Endothelial cell of umbilical vein (primary cell): ENCODE measurements at regions not wholly inside any gene's neighbourhood (a gene's known extent, or its start where the extent isn't known, plus 50 kb on each side); places are given as distances from the start of the nearest gene placed in this dataset.
"Not testable (repeated sequence)": the region's sequence is repeated elsewhere in the genome, so short reads cannot be mapped to it uniquely, and the experiment has no call there.

Experiments
- BruUV-seq: library from RNA; stranded (reverse); fragments of 400-500 nt; replicated peaks from 2 replicates; lab custom pipeline; 2021; lab: Mats Ljungman, UMichigan
- CTCF ChIA-PET: fragments of 300-600, 350-600 bp; sonication (Branson Sonifier 250); formaldehyde crosslinking; loops from one replicate; lab custom pipeline; 2021; ENCODE audit warnings: antibody characterized with exemption, inconsistent platforms; lab: Charles Lee
- POLR2A ChIA-PET: fragments of 300-600, 350-600 bp; sonication (Branson Sonifier 250); formaldehyde crosslinking; loops from one replicate; lab custom pipeline; 2021; ENCODE audit warnings: antibody characterized with exemption, inconsistent platforms; lab: Charles Lee
- DNase-seq: peaks from one replicate; pipeline ENCODE4 v3.0.0-alpha.2; 2011; ENCODE audit warnings: low read depth, low spot score
- FAIRE-seq: peaks from 2 replicates; lab custom pipeline; 2011; peaks lifted over from hg19 to GRCh38; lab: Jason Lieb, UNC
- H2AFZ ChIP-seq: 2 replicates; pipeline ENCODE4 v1.6.0; 2012; ENCODE audit warnings: low read depth, low read length, control low read depth, inconsistent platforms
- H3K27ac ChIP-seq: 2 replicates; pipeline ENCODE4 v1.5.1; 2011; ENCODE audit warnings: low read depth, mild to moderate bottlenecking, control low read depth, low read length, moderate library complexity; ENCODE audit not compliant: insufficient read depth
- H3K27me3 ChIP-seq, 2 experiments: 2 replicates each; pipeline versions ENCODE4 v1.6.0 to v1.6.1; 2011; ENCODE audit warnings: low read length in 2 of 2, mixed read lengths in 1 of 2; ENCODE audit not compliant: control insufficient read depth in 2 of 2, insufficient read depth in 2 of 2
- H3K36me3 ChIP-seq, 2 experiments: 2 replicates in 1 of 2; 3 replicates in 1 of 2; pipeline ENCODE4 v1.5.1; 2011; ENCODE audit warnings: low read length in 2 of 2, mild to moderate bottlenecking in 1 of 2, moderate library complexity in 1 of 2; ENCODE audit not compliant: control insufficient read depth in 2 of 2, insufficient read depth in 2 of 2; ENCODE audit errors: extremely low read depth in 1 of 2
- H3K4me1 ChIP-seq: 3 replicates; pipeline ENCODE4 v1.5.1; 2011; ENCODE audit warnings: mild to moderate bottlenecking, low read length; ENCODE audit not compliant: control insufficient read depth, insufficient read depth; ENCODE audit errors: extremely low read depth
- H3K4me2 ChIP-seq: 2 replicates; pipeline ENCODE4 v1.6.1; 2011; ENCODE audit warnings: low read length, control low read depth, mixed read lengths; ENCODE audit not compliant: insufficient read depth
- H3K4me3 ChIP-seq, 3 experiments: fragments of 200-600 bp in 1 of 3; sonication (generic), shearing (Covaris generic) in 1 of 3; replicated peaks in 1 of 3; 2 replicates each; pipeline ENCODE4 v1.5.1; 2011 to 2016; ENCODE audit warnings: control low read depth in 3 of 3, low read length in 3 of 3, mild to moderate bottlenecking in 2 of 3, inconsistent platforms in 1 of 3, low read depth in 1 of 3, moderate library complexity in 1 of 3; ENCODE audit not compliant: insufficient read depth in 1 of 3
- H3K79me2 ChIP-seq: 2 replicates; pipeline ENCODE4 v1.6.0; 2012; ENCODE audit warnings: low read length, inconsistent platforms; ENCODE audit not compliant: control insufficient read depth, insufficient read depth
- H3K9ac ChIP-seq: replicated peaks from 2 replicates; pipeline ENCODE3; 2011; ENCODE audit warnings: low read length, control low read depth; ENCODE audit not compliant: insufficient read depth; ENCODE audit errors: extremely low read depth
- H3K9me1 ChIP-seq: replicated peaks from 3 replicates; pipeline ENCODE4 v1.6.0; 2011; ENCODE audit warnings: mild to moderate bottlenecking, low read length; ENCODE audit not compliant: control insufficient read depth, insufficient read depth; ENCODE audit errors: extremely low read depth
- H3K9me3 ChIP-seq: replicated peaks from 2 replicates; pipeline ENCODE4 v1.5.1; 2012; ENCODE audit warnings: low read length, inconsistent platforms; ENCODE audit not compliant: control insufficient read depth, insufficient read depth
- H4K20me1 ChIP-seq: replicated peaks from 2 replicates; pipeline ENCODE3; 2011; ENCODE audit warnings: mild to moderate bottlenecking, low read length; ENCODE audit not compliant: control insufficient read depth, insufficient read depth; ENCODE audit errors: extremely low read depth
- CTCF ChIP-seq, 2 donors: IDR thresholded peaks; 1 replicate in 1 of 2; 2 replicates in 1 of 2; pipeline ENCODE4 v1.5.1; 2011; ENCODE audit warnings: low read length in 2 of 2, mild to moderate bottlenecking in 2 of 2, moderate library complexity in 2 of 2, control low read depth in 1 of 2, inconsistent platforms in 1 of 2, low read depth in 1 of 2; ENCODE audit not compliant: insufficient read depth in 1 of 2; ENCODE audit errors: extremely low read depth in 1 of 2
- EZH2 ChIP-seq: IDR thresholded peaks from 2 replicates; pipeline ENCODE4 v1.6.1; 2012; ENCODE audit warnings: borderline replicate concordance, low read depth, mild to moderate bottlenecking, moderate library complexity, low read length, inconsistent platforms; ENCODE audit not compliant: severe bottlenecking
- FOS ChIP-seq: IDR thresholded peaks from 2 replicates; pipeline ENCODE4 v1.6.1; 2011; ENCODE audit warnings: mild to moderate bottlenecking, low read length, moderate library complexity, borderline replicate concordance; ENCODE audit not compliant: insufficient read depth
- GATA2 ChIP-seq: IDR thresholded peaks from 2 replicates; pipeline ENCODE4 v1.7.0; 2011; ENCODE audit warnings: low read depth, mild to moderate bottlenecking, moderate library complexity, mixed read lengths, low read length; ENCODE audit not compliant: insufficient read length, insufficient read depth
- JUN ChIP-seq: IDR thresholded peaks from 2 replicates; pipeline ENCODE4 v1.6.1; 2011; ENCODE audit warnings: borderline replicate concordance, low read depth; ENCODE audit not compliant: insufficient read length, insufficient read depth
- MAX ChIP-seq: IDR thresholded peaks from 2 replicates; pipeline ENCODE4 v1.6.1; 2011; ENCODE audit not compliant: insufficient read depth, insufficient read length
- MYC ChIP-seq: IDR thresholded peaks from one replicate; pipeline ENCODE4 v1.6.1; 2011; ENCODE audit warnings: mild to moderate bottlenecking, low read depth, low read length
- POLR2A ChIP-seq: IDR thresholded peaks from 2 replicates; pipeline ENCODE4 v1.6.1; 2012; ENCODE audit warnings: low read depth, mild to moderate bottlenecking, control low read depth, low read length
- POLR2AphosphoS5 ChIP-seq: IDR thresholded peaks from 2 replicates; pipeline ENCODE4 v1.6.1; 2012; ENCODE audit warnings: low read depth, mild to moderate bottlenecking, control low read depth, low read length, moderate library complexity; ENCODE audit not compliant: insufficient read depth
- dilution Hi-C: fragments of 300-500 bp; cut with MboI; formaldehyde crosslinking; loops from one replicate; pipeline ENCODE4 v1.15.0; 2019; ENCODE audit warnings: low sequenced_read_pairs; ENCODE audit not compliant: extremely low pct_ligation_motif_present
- intact Hi-C: fragments of 100-400 bp; cut with micrococcal nuclease; formaldehyde crosslinking; loops from one replicate; pipeline ENCODE4 v1.10.0; 2022

GRCh38 chr9:14990647-14991046, 80.4 kb upstream of the FREM1 start:
- dilution Hi-C loops: not testable (repeated sequence)

DNA sequence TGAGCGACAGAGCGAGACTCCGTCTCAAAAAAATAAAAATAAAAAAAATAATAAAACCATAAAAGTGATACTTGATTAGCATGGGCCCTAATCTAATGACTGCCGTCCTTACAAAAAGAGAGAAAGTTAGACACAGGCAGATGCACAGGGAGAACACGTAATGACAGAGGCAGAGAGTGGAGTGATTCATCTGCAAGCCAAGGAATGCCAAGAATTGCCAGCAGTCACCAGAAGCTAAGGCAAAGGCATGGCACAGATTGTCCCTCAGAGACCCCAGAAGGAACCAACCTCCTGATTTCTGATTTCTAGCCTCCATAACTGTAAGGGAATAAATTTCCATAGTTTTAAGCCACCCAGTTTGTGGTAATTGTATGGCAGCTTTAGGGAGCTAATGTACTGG, 79.6 kb upstream of the FREM1 start:
- Histone ChIP-seq H3K9ac (no peak overlapping the region), H3K9me3 (no peaks in the 10 kb centered on the region), H3K9me1 (no peaks in the 10 kb centered on the region), H3K36me3 (no peaks in the 10 kb centered on the region), H3K27ac (no peak overlapping the region), H2AFZ (no peak overlapping the region), H3K4me3 (no peak overlapping the region), H3K27me3 (no peaks in the 10 kb centered on the region), H3K4me1 (peaks cover 15% of the 10 kb centered on the region), H3K79me2 (no peaks in the 10 kb centered on the region), H3K4me2 (no peak overlapping the region), H4K20me1 (no peaks in the 10 kb centered on the region)
- BruUV-seq: no TSS peak
- ChIA-PET CTCF (no interaction called here), POLR2A (no interaction called here)
- TF ChIP-seq CTCF (IDR thresholded peaks at IDR 0.05; ENCODE audit: extremely low read depth in 1 of 2, insufficient read depth in 1 of 2, low read depth in 1 of 2, low read length in 2 of 2) (no peak), GATA2 (no peak), JUN (no peak), MYC (no peak), MAX (no peak), POLR2AphosphoS5 (no peak), FOS (no peak), POLR2A (no peak), EZH2 (no peak)
- DNase-seq (no peak), FAIRE-seq (no peak)
- dilution Hi-C loops: no loop called here
- intact Hi-C loops: loop anchor here (5.0 to 10.0 kb wide), 3 partner anchors 82 to 432 kb away; partner anchors contain the start of gene SNAPC3

More at GRCh38 chr9:14990647-14991046, 80.4 kb upstream of the FREM1 start:
- H3K27ac ChIP-seq, H4K20me1 ChIP-seq, H3K4me3 ChIP-seq, H3K9me3 ChIP-seq, H3K79me2 ChIP-seq, DNase-seq, H3K4me2 ChIP-seq, FAIRE-seq, BruUV-seq, H3K9ac ChIP-seq, CTCF ChIA-PET, H3K36me3 ChIP-seq, H3K9me1 ChIP-seq, H2AFZ ChIP-seq, H3K27me3 ChIP-seq, POLR2A ChIA-PET: not testable (repeated sequence)
- intact Hi-C loops: loop anchor here (5.0 to 10.0 kb wide), 3 partner anchors 82 to 432 kb away; partner anchors contain the start of gene SNAPC3
- H3K4me1 ChIP-seq: peaks cover 15% of the 10 kb centered on the region

DNA sequence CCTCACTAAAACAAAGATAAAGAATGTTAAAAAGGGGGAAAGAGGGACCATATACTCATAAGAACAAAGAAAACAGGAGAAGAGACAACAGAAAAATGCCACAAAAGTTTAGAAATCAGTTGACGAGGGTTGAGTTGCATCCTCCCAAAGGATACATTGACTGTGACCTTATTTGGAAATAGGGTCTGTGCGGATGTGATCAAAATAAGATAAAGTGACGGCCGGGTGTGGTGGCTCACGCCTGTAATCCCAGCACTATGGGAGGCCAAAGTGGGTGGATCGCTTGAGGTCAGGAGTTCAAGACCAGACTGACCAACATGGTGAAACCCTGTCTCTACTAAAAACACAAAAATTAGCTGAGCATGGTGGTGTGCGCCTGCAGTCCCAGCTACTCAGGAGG, 79.1 kb upstream of the FREM1 start:
- H3K9me3 ChIP-seq, H2AFZ ChIP-seq, FAIRE-seq, DNase-seq, H3K9ac ChIP-seq, POLR2A ChIA-PET, CTCF ChIA-PET, H3K9me1 ChIP-seq, H3K36me3 ChIP-seq, BruUV-seq, H4K20me1 ChIP-seq, H3K4me2 ChIP-seq, H3K4me3 ChIP-seq, H3K27me3 ChIP-seq, intact Hi-C loops, H3K79me2 ChIP-seq, dilution Hi-C loops, H3K27ac ChIP-seq: not testable (repeated sequence)
- peaks cover 10% of the 10 kb centered on the region for H3K4me1 ChIP-seq
